Uterus (tissue), 3 donors: ENCODE measurements at regions not wholly inside any gene's neighbourhood (a gene's known extent, or its start where the extent isn't known, plus 50 kb on each side); places are given as distances from the start of the nearest gene placed in this dataset.

ENCODE experiments used
- DNase-seq, 2 donors: peaks; one replicate each; pipeline ENCODE4 v3.0.0-alpha.2; 2019 to 2020
- H3K27ac ChIP-seq, 2 donors: fragments of 200-600 bp; sonication (generic); 1 replicate in 1 of 2; 2 replicates in 1 of 2; pipeline ENCODE4 v1.5.1; 2016 to 2018
- H3K27me3 ChIP-seq, 2 donors: fragments of 200-600 bp; sonication (generic); one replicate each; pipeline ENCODE4 v1.5.1; 2018 to 2019; ENCODE audit warnings: control low read depth in 1 of 2
- H3K36me3 ChIP-seq, 2 donors: fragments of 200-600 bp; sonication (generic); one replicate each; pipeline ENCODE4 v1.5.1; 2019; ENCODE audit warnings: control low read depth in 1 of 2
- H3K4me1 ChIP-seq, 2 donors: fragments of 200-600 bp; sonication (generic); one replicate each; pipeline ENCODE4 v1.5.1; 2018 to 2019; ENCODE audit warnings: control low read depth in 1 of 2
- H3K4me3 ChIP-seq, 2 donors: fragments of 200-600 bp; sonication (generic); 1 replicate in 1 of 2; 2 replicates in 1 of 2; pipeline ENCODE4 v1.5.1; 2018 to 2019; ENCODE audit warnings: mild to moderate bottlenecking in 1 of 2
- H3K9me3 ChIP-seq, 2 donors: fragments of 200-600 bp; sonication (generic); one replicate each; pipeline ENCODE4 v1.5.1; 2019; ENCODE audit warnings: control low read depth in 1 of 2
- POLR2A ChIP-seq, 2 donors: fragments of 450-650 bp; IDR thresholded peaks; one replicate each; pipeline ENCODE4 v1.6.1; 2016; ENCODE audit warnings: antibody characterized with exemption in 2 of 2, mild to moderate bottlenecking in 1 of 2, moderate library complexity in 1 of 2
- intact Hi-C: fragments of 100-400 bp; cut with DNase I; formaldehyde crosslinking; loops from one replicate; pipeline ENCODE4 v1.15.1; 2023; ENCODE audit warnings: low total_unique reads
- TF ChIP-seq, protein P1 (sequence below), 4 experiments: fragments of 200-600 bp in 2 of 4; fragments of 450-650 bp in 2 of 4; sonication (generic) in 2 of 4; IDR thresholded peaks; one replicate each; pipeline ENCODE4 v1.5.1; 2016 to 2019; ENCODE audit warnings: antibody characterized with exemption in 4 of 4, mild to moderate bottlenecking in 2 of 4, moderate library complexity in 1 of 4
- donor health status: DM: yes; HTN: yes; CAD: no.

DNA sequence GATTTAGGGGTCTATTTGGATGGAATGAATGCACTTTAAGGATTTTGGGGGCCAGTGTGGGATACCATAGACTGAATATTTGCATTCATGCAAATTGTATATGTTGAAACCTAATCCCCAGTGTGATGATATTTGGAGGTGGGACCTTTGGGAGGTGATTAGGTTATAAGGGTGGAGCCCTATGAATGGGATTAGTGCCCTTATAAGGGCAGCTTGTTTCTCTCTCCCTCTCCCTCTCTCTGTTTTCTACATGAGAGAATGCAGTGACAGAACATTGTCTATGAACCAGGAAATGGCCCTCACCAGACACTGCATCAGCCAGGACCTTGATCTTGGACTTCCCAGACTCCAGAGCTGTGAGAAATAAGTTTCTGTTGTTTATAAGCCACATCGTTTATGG, 166.1 kb downstream of the MED10 start:
- TF ChIP-seq, protein P1, sequence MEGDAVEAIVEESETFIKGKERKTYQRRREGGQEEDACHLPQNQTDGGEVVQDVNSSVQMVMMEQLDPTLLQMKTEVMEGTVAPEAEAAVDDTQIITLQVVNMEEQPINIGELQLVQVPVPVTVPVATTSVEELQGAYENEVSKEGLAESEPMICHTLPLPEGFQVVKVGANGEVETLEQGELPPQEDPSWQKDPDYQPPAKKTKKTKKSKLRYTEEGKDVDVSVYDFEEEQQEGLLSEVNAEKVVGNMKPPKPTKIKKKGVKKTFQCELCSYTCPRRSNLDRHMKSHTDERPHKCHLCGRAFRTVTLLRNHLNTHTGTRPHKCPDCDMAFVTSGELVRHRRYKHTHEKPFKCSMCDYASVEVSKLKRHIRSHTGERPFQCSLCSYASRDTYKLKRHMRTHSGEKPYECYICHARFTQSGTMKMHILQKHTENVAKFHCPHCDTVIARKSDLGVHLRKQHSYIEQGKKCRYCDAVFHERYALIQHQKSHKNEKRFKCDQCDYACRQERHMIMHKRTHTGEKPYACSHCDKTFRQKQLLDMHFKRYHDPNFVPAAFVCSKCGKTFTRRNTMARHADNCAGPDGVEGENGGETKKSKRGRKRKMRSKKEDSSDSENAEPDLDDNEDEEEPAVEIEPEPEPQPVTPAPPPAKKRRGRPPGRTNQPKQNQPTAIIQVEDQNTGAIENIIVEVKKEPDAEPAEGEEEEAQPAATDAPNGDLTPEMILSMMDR (IDR thresholded peaks at IDR 0.05) = no peak
- TF ChIP-seq POLR2A (IDR thresholded peaks at IDR 0.05) = no peak
- no peaks in the 10 kb centered on the region for H3K36me3 ChIP-seq
- H3K4me1 ChIP-seq = no peaks in the 10 kb centered on the region
- H3K27ac ChIP-seq = no peak overlapping the region
- no peak overlapping the region for H3K4me3 ChIP-seq
- DNase-seq = no peak
- intact Hi-C loops = no loop called here
- no peaks in the 10 kb centered on the region for H3K27me3 ChIP-seq
- H3K9me3 ChIP-seq = no peaks in the 10 kb centered on the region

DNA sequence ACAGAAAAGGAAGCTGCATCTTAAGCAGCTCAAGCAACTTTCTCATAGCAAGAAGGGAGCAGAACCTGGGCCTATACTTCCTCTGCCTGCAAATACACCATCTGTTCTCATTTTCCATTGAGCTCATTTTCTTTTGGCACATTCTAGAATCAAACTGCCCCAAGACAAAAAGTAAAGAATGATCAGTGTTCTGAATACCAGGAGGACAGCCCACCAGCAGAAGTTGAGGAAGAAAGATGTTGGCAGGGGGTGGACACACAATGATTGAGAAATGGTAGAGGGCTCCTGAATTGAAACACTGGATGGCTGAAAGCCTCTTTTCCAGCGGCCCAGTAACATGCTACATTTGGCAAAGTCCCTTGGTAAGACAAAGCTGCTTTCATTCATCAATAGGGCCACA, 171.8 kb downstream of the MED10 start:
- Histone ChIP-seq H3K9me3 (no peaks in the 10 kb centered on the region), H3K27ac (no peak overlapping the region), H3K4me1 (no peaks in the 10 kb centered on the region), H3K36me3 (no peaks in the 10 kb centered on the region), H3K4me3 (no peak overlapping the region), H3K27me3 (no peaks in the 10 kb centered on the region)
- no peak for DNase-seq
- intact Hi-C loops = no loop called here
- no peak for TF ChIP-seq POLR2A (IDR thresholded peaks at IDR 0.05)
- TF ChIP-seq, protein P1 (IDR thresholded peaks at IDR 0.05) = no peak

DNA sequence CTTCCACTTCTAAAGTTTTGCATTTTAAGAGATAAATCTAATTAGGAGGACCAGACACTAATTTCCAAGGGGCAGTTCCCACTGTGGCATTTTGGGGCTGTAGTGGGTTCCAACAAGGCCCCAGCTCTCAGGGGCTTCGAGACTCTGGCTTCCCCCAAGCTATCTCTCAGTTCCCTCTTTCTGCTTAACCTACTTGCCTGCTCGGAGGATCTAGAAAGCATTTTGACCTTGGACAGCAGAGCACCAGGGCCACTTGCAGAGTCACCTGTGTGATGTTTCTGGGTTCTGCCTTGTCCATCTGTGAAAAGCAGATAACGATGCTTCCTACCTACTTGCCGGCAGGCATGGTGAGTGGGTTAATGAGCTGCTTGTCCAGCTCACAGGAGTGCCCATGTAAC, 175.4 kb downstream of the MED10 start:
- H3K4me3 ChIP-seq = no peak overlapping the region
- intact Hi-C loops = no loop called here
- H3K4me1 ChIP-seq = no peaks in the 10 kb centered on the region
- no peak for TF ChIP-seq POLR2A (IDR thresholded peaks at IDR 0.05)
- TF ChIP-seq, protein P1 (IDR thresholded peaks at IDR 0.05) = no peak
- no peaks in the 10 kb centered on the region for H3K9me3 ChIP-seq
- no peak overlapping the region for H3K27ac ChIP-seq
- H3K36me3 ChIP-seq = no peaks in the 10 kb centered on the region
- no peak for DNase-seq
- no peaks in the 10 kb centered on the region for H3K27me3 ChIP-seq

DNA sequence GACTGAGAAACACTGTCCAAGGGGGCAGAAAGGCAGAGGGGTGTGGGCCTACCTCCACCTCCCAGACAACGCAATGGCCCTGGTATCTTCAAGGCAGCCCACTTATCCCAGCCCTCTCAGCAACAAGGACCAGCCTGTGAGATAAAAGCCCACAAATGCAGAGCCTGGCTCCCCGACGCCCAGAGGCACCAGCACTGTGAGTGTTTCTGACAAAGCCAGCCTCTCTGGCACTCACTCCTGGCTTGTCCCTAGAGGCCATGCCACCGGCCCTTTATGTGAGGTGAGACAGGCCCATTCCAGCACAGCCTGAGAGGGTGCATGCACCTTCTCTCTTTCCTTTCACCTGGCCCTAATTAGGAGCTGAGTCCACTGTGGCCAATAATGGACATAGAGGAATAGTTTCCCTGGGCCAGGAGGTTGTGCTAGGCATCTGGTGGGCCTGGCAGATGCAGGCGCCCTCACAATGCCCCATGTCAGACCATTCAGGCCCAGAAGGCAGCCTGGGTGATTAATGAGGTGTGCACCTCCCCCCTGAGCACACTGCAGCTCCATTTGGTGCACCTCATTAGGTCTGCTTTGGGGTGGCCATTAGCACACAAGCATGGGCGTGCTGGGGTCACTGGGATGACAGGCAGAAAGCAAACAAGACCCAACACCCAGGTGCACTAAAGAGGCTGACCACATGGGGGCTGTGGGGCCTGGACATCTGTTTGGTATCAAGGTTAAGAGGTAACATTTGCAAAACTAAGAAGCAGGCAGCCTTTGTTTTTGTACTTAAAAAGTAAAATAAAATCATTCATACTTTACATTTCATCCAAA, 176.0 kb downstream of the MED10 start:
- no peak for DNase-seq
- H3K9me3 ChIP-seq = no peaks in the 10 kb centered on the region
- no peaks in the 10 kb centered on the region for H3K4me1 ChIP-seq
- no peak overlapping the region for H3K4me3 ChIP-seq
- TF ChIP-seq, protein P1 (IDR thresholded peaks at IDR 0.05) = no peak
- TF ChIP-seq POLR2A (IDR thresholded peaks at IDR 0.05) = no peak
- H3K36me3 ChIP-seq = no peaks in the 10 kb centered on the region
- H3K27me3 ChIP-seq = no peaks in the 10 kb centered on the region
- no peak overlapping the region for H3K27ac ChIP-seq
- intact Hi-C loops = no loop called here

DNA sequence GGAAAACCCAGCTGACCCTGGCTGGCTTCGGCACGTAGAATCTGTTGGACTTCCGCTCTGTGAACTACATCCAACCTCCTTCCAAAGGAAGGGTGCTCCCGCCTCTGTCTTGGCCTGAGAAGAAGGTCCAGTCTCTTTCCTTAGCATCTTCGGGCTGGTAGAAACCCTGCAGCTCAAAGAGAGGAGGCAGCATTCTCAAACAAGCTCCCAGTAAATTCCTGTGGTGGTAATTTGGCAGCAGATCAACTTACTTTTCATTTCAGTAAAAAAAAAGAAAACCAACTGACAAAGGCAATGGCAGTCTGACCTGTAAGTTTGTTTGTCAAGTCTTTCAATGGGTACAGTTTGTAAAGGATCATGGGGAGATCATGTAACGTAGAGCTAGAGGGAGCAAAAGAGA, 176.7 kb downstream of the MED10 start:
- intact Hi-C loops = no loop called here
- H3K27ac ChIP-seq = no peak overlapping the region
- H3K36me3 ChIP-seq = no peaks in the 10 kb centered on the region
- H3K4me3 ChIP-seq = no peak overlapping the region
- no peaks in the 10 kb centered on the region for H3K27me3 ChIP-seq
- H3K9me3 ChIP-seq = no peaks in the 10 kb centered on the region
- H3K4me1 ChIP-seq = no peaks in the 10 kb centered on the region
- DNase-seq = no peak
- TF ChIP-seq, protein P1 (IDR thresholded peaks at IDR 0.05) = no peak
- TF ChIP-seq POLR2A (IDR thresholded peaks at IDR 0.05) = no peak
